ENCODE measurements at regions not wholly inside any gene's neighbourhood (a gene's known extent, or its start where the extent isn't known, plus 50 kb on each side); places are given as distances from the start of the nearest gene placed in this dataset.

DNA sequence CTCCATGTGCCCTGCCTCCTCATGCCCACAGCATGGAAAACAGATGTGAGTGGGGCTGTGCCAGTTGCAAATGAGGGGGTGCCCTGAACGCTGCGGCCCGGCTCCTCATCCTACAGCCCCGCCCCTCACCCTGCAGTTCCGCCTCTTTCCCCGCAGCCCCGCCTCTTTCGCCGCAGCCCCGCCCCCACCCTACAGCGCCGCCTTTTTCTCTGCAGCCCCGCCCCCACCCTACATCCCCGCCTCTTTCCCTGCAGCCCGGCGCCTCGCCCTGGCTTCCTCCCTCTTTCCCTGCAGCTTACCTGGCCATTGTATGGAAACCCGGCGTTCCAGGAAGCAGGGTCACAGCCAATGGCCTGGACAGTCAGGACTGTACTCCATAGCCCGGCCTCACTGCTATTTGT is 284.9 kb downstream of the TLE3 start:
- TF ChIP-seq, protein P1, sequence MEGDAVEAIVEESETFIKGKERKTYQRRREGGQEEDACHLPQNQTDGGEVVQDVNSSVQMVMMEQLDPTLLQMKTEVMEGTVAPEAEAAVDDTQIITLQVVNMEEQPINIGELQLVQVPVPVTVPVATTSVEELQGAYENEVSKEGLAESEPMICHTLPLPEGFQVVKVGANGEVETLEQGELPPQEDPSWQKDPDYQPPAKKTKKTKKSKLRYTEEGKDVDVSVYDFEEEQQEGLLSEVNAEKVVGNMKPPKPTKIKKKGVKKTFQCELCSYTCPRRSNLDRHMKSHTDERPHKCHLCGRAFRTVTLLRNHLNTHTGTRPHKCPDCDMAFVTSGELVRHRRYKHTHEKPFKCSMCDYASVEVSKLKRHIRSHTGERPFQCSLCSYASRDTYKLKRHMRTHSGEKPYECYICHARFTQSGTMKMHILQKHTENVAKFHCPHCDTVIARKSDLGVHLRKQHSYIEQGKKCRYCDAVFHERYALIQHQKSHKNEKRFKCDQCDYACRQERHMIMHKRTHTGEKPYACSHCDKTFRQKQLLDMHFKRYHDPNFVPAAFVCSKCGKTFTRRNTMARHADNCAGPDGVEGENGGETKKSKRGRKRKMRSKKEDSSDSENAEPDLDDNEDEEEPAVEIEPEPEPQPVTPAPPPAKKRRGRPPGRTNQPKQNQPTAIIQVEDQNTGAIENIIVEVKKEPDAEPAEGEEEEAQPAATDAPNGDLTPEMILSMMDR (IDR thresholded peaks at IDR 0.05; ENCODE audit: low read length): no peak
- no peak for TF ChIP-seq EZH2 (IDR thresholded peaks at IDR 0.05; ENCODE audit: borderline replicate concordance, low read length)
